WTC11 (cell line): ENCODE measurements at regions not wholly inside any gene's neighbourhood (a gene's known extent, or its start where the extent isn't known, plus 50 kb on each side); places are given as distances from the start of the nearest gene placed in this dataset.

Experiments
- ARID4B ChIP-seq: sonication (generic); formaldehyde crosslinking; IDR thresholded peaks from 2 replicates; pipeline ENCODE4 v1.8.0; 2023; ENCODE audit warnings: missing genetic modification reagents, mild to moderate bottlenecking, borderline replicate concordance
- ATF3 ChIP-seq: sonication (generic); formaldehyde crosslinking; conservative IDR thresholded peaks from 2 replicates; pipeline ENCODE4 v1.8.1; 2022; ENCODE audit warnings: mild to moderate bottlenecking, missing genetic modification reagents
- ELF4 ChIP-seq: sonication (generic); formaldehyde crosslinking; IDR thresholded peaks from 2 replicates; pipeline ENCODE4 v1.8.1; 2022; ENCODE audit warnings: low read depth, mild to moderate bottlenecking, moderate library complexity, missing genetic modification reagents
- FOXK1 ChIP-seq: sonication (generic); formaldehyde crosslinking; IDR thresholded peaks from 2 replicates; pipeline ENCODE4 v1.8.0; 2022; ENCODE audit warnings: mild to moderate bottlenecking, moderate library complexity, missing genetic modification reagents

- TF ChIP-seq FOXK1 (CRISPR knock-in tag): no peak
- no peak for TF ChIP-seq ELF4 (CRISPR knock-in tag)
- no peak for TF ChIP-seq ATF3 (CRISPR knock-in tag)
- no peak for TF ChIP-seq ARID4B
Measured at GRCh38 chr5:125207856-125208255, 461.4 kb upstream of the ZNF608 start.
